ENCODE measurements at regions not wholly inside any gene's neighbourhood (a gene's known extent, or its start where the extent isn't known, plus 50 kb on each side); places are given as distances from the start of the nearest gene placed in this dataset.

- no peaks in the 10 kb centered on the region for H3K79me2 ChIP-seq (ENCODE audit: insufficient read depth)
- in situ Hi-C loops (cut with MboI) = no loop called here
- H3K9me3 ChIP-seq (ENCODE audit: low read depth) = no peaks in the 10 kb centered on the region
- WGBS, 2 experiments (ENCODE audit: low coverage in 1 of 2, low lambda C conversion rate in 2 of 2, missing lambda C conversion rate in 2 of 2) = 29 to 35% methylated on average over 3 of the region's 3 CpGs
- H3K9ac ChIP-seq = no peak overlapping the region
- no peaks in the 10 kb centered on the region for H3K4me1 ChIP-seq (ENCODE audit: insufficient read depth)
- no peaks in the 10 kb centered on the region for H4K20me1 ChIP-seq (ENCODE audit: insufficient read depth)
- no peak overlapping the region for H2AFZ ChIP-seq
- no peak overlapping the region for H3K4me3 ChIP-seq
- TF ChIP-seq EZH2 (IDR thresholded peaks at IDR 0.05; ENCODE audit: insufficient read depth, poor library complexity, severe bottlenecking) = no peak
- no peak for TF ChIP-seq EZH2phosphoT487 (IDR thresholded peaks at IDR 0.05; ENCODE audit: insufficient read depth, low read depth)
- H3K27me3 ChIP-seq (replicated peaks; ENCODE audit: insufficient read depth) = peaks cover 11% of the 10 kb centered on the region; the same call in 1 of the 2 replicates
- H3K9me2 ChIP-seq (ENCODE audit: insufficient read depth) = no peaks in the 10 kb centered on the region
- no peaks in the 10 kb centered on the region for H3F3A ChIP-seq (ENCODE audit: insufficient read depth)
- H3K36me3 ChIP-seq (ENCODE audit: low read depth) = no peaks in the 10 kb centered on the region
- no peak overlapping the region for H3K27ac ChIP-seq
- H3K4me2 ChIP-seq (ENCODE audit: unreplicated experiment) = no peak overlapping the region
- DNase-seq = no peak
Observed at GRCh38 chr4:186018261-186018660, 50.7 kb upstream of the TLR3 start.

GRCh38 chr4:186018784-186019183 is 50.2 kb upstream of the TLR3 start:
- no peaks in the 10 kb centered on the region for H3K79me2 ChIP-seq (ENCODE audit: insufficient read depth)
- H3K27me3 ChIP-seq (replicated peaks; ENCODE audit: insufficient read depth) = peaks cover 6% of the 10 kb centered on the region; the same call in 1 of the 2 replicates
- no peak overlapping the region for H2AFZ ChIP-seq
- no peaks in the 10 kb centered on the region for H3K9me3 ChIP-seq (ENCODE audit: low read depth)
- whole genome bisulfite sequencing, 2 experiments (ENCODE audit: low coverage in 1 of 2, low lambda C conversion rate in 2 of 2, missing lambda C conversion rate in 2 of 2) = 15 to 36% methylated on average over 2 of the region's 2 CpGs
- no peak overlapping the region for H3K9ac ChIP-seq
- no peaks in the 10 kb centered on the region for H3F3A ChIP-seq (ENCODE audit: insufficient read depth)
- H3K4me3 ChIP-seq = no peak overlapping the region
- in situ Hi-C loops (cut with MboI) = no loop called here
- H4K20me1 ChIP-seq (ENCODE audit: insufficient read depth) = no peaks in the 10 kb centered on the region
- DNase-seq = no peak
- H3K4me1 ChIP-seq (ENCODE audit: insufficient read depth) = no peaks in the 10 kb centered on the region
- H3K36me3 ChIP-seq (ENCODE audit: low read depth) = no peaks in the 10 kb centered on the region
- TF ChIP-seq EZH2phosphoT487 (IDR thresholded peaks at IDR 0.05; ENCODE audit: insufficient read depth, low read depth) = no peak
- H3K27ac ChIP-seq = no peak overlapping the region
- H3K9me2 ChIP-seq (ENCODE audit: insufficient read depth) = no peaks in the 10 kb centered on the region
- H3K4me2 ChIP-seq (ENCODE audit: unreplicated experiment) = no peak overlapping the region

All from GM23248 (cell line).